ENCODE measurements at regions not wholly inside any gene's neighbourhood (a gene's known extent, or its start where the extent isn't known, plus 50 kb on each side); places are given as distances from the start of the nearest gene placed in this dataset.

DNA sequence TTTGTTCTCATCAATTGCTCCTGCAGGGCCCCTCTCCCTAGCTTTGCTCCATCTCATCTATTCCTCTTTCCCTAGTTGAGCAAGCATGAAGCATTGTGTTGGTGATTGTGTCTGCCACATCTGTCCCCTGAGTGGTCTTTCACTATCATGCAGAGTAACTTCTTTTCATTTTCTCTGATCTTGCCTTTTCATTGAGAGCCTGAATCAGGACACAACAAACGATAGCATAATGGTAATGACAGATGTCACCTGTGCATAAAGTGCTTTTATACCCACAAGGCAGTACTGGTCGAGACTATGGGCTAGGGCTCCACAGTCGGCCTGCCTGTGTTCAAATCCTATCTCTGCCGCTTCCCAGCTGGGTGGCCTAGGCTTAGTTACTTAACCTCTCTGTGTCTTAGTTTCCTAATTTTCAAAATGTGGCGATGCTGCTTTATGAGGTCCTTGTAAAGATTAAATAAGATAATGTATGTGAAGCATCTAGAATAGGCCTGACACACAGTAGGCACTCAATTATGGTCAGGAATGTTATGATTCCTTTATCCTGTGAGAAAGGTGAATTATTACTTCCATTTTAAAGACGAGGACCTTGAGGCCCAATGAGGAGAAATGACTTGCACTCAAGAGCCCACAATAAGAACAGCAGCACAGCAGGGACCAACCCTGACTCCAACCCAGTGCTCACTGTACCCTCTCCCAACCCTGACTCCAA lies 137.1 kb upstream of the ZNF618 start:
- no peak for TF ChIP-seq POLR2AphosphoS5 (IDR thresholded peaks at IDR 0.05; ENCODE audit: low read depth, low read length)
- TF ChIP-seq ASH2L (IDR thresholded peaks at IDR 0.05; ENCODE audit: low read length), result no peak
- TF ChIP-seq TCF12 (IDR thresholded peaks at IDR 0.05; ENCODE audit: low read depth, low read length), result no peak
- TF ChIP-seq, protein P1, sequence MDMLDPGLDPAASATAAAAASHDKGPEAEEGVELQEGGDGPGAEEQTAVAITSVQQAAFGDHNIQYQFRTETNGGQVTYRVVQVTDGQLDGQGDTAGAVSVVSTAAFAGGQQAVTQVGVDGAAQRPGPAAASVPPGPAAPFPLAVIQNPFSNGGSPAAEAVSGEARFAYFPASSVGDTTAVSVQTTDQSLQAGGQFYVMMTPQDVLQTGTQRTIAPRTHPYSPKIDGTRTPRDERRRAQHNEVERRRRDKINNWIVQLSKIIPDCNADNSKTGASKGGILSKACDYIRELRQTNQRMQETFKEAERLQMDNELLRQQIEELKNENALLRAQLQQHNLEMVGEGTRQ (IDR thresholded peaks at IDR 0.05; ENCODE audit: low read length), result no peak
- TF ChIP-seq YY1 (IDR thresholded peaks at IDR 0.05; ENCODE audit: low read depth, low read length), result no peak
- TF ChIP-seq RAD21 (IDR thresholded peaks at IDR 0.05 in 1 of 2, conservative IDR thresholded peaks at IDR 0.05 in 1 of 2; ENCODE audit: low read depth in 2 of 2, low read length in 2 of 2), result no peak
- TF ChIP-seq SIN3A (conservative IDR thresholded peaks at IDR 0.05 in 1 of 2, IDR thresholded peaks at IDR 0.05 in 1 of 2; ENCODE audit: low read depth in 1 of 2, low read length in 2 of 2), result no peak
- TF ChIP-seq JUN (IDR thresholded peaks at IDR 0.05; ENCODE audit: low read depth, low read length), result no peak
- TF ChIP-seq, protein P2, sequence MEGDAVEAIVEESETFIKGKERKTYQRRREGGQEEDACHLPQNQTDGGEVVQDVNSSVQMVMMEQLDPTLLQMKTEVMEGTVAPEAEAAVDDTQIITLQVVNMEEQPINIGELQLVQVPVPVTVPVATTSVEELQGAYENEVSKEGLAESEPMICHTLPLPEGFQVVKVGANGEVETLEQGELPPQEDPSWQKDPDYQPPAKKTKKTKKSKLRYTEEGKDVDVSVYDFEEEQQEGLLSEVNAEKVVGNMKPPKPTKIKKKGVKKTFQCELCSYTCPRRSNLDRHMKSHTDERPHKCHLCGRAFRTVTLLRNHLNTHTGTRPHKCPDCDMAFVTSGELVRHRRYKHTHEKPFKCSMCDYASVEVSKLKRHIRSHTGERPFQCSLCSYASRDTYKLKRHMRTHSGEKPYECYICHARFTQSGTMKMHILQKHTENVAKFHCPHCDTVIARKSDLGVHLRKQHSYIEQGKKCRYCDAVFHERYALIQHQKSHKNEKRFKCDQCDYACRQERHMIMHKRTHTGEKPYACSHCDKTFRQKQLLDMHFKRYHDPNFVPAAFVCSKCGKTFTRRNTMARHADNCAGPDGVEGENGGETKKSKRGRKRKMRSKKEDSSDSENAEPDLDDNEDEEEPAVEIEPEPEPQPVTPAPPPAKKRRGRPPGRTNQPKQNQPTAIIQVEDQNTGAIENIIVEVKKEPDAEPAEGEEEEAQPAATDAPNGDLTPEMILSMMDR (IDR thresholded peaks at IDR 0.05; ENCODE audit: control extremely low read depth in 1 of 3, insufficient read depth in 1 of 3, low read depth in 1 of 3, low read length in 3 of 3), result no peak
- no peak for TF ChIP-seq RFX5 (IDR thresholded peaks at IDR 0.05; ENCODE audit: borderline replicate concordance, low read depth, low read length)
- TF ChIP-seq EZH2 (IDR thresholded peaks at IDR 0.05; ENCODE audit: low read depth, low read length, severe bottlenecking), result no peak
- TF ChIP-seq RBBP5 (IDR thresholded peaks at IDR 0.05; ENCODE audit: borderline replicate concordance, low read depth, low read length), result no peak
- TF ChIP-seq POLR2A (IDR thresholded peaks at IDR 0.05; ENCODE audit: control extremely low read depth in 1 of 2, low read depth in 2 of 2, low read length in 2 of 2), result no peak
